GM23338 (cell line): ENCODE measurements at regions not wholly inside any gene's neighbourhood (a gene's known extent, or its start where the extent isn't known, plus 50 kb on each side); places are given as distances from the start of the nearest gene placed in this dataset.

Experiments used
- ATAC-seq: fragments of 200-7000 bp; cut with Tn5 transposase; 3 replicates; pipeline ENCODE4 v1.9.1; 2020
- DNase-seq: peaks from one replicate; pipeline ENCODE4 v3.0.0-alpha.2; 2015; ENCODE audit warnings: low spot score
- H2AFZ ChIP-seq: fragments of 200-600 bp; sonication (generic); 2 replicates; pipeline ENCODE4 v1.8.0; 2016; ENCODE audit warnings: antibody characterized with exemption, mild to moderate bottlenecking, moderate library complexity
- H3F3A ChIP-seq: fragments of 200-600 bp; sonication (generic); replicated peaks from 2 replicates; pipeline ENCODE4 v1.8.0; 2017; ENCODE audit warnings: antibody characterized with exemption, mixed run types, low read depth
- H3K27ac ChIP-seq: fragments of 200-600 bp; sonication (generic); 2 replicates; pipeline ENCODE4 v1.6.1; 2016; ENCODE audit warnings: low read depth
- H3K27me3 ChIP-seq: fragments of 200-600 bp; sonication (generic); 2 replicates; pipeline ENCODE4 v1.8.0; 2016; ENCODE audit warnings: mild to moderate bottlenecking, mixed run types, moderate library complexity; ENCODE audit not compliant: insufficient read depth
- H3K36me3 ChIP-seq: fragments of 200-600 bp; sonication (generic); 2 replicates; pipeline ENCODE4 v1.8.0; 2016; ENCODE audit warnings: mild to moderate bottlenecking; ENCODE audit not compliant: insufficient read depth
- H3K4me1 ChIP-seq: fragments of 200-600 bp; sonication (generic); 2 replicates; pipeline ENCODE4 v1.8.0; 2016; ENCODE audit warnings: mild to moderate bottlenecking, moderate library complexity; ENCODE audit not compliant: insufficient read depth
- H3K4me2 ChIP-seq: fragments of 200-600 bp; sonication (generic); 2 replicates; pipeline ENCODE4 v1.7.1; 2017; ENCODE audit warnings: mixed run types
- H3K4me3 ChIP-seq: fragments of 200-600 bp; sonication (generic); 2 replicates; pipeline ENCODE4 v1.6.1; 2016; ENCODE audit warnings: mixed run types
- H3K79me2 ChIP-seq: fragments of 200-600 bp; sonication (generic); replicated peaks from 2 replicates; pipeline ENCODE4 v1.8.0; 2017; ENCODE audit warnings: mild to moderate bottlenecking; ENCODE audit not compliant: insufficient read depth
- H3K9me2 ChIP-seq: fragments of 200-600 bp; sonication (generic); 2 replicates; pipeline ENCODE4 v1.8.0; 2017; ENCODE audit not compliant: insufficient read depth
- H4K20me1 ChIP-seq: fragments of 200-600 bp; sonication (generic); replicated peaks from 2 replicates; pipeline ENCODE4 v1.8.0; 2017; ENCODE audit warnings: mild to moderate bottlenecking; ENCODE audit not compliant: insufficient read depth
- H3K27ac Mint-ChIP-seq: 2 replicates; pipeline ENCODE4 v1.8.0; 2020; ENCODE audit warnings: inconsistent platforms, mild to moderate bottlenecking, moderate library complexity, mixed read lengths
- H3K27me3 Mint-ChIP-seq: 3 replicates; pipeline ENCODE4 v1.8.0; 2022; ENCODE audit warnings: low read depth, mild to moderate bottlenecking, moderate library complexity, mixed read lengths, inconsistent platforms; ENCODE audit not compliant: insufficient read depth, poor library complexity
- H3K36me3 Mint-ChIP-seq: 3 replicates; pipeline ENCODE4 v1.8.0; 2021; ENCODE audit warnings: low read depth, mild to moderate bottlenecking, inconsistent platforms, moderate library complexity, mixed read lengths
- H3K4me1 Mint-ChIP-seq: 3 replicates; pipeline ENCODE4 v1.8.0; 2020; ENCODE audit warnings: mild to moderate bottlenecking, inconsistent platforms, mixed read lengths
- H3K4me3 Mint-ChIP-seq: 3 replicates; pipeline ENCODE4 v1.8.0; 2021; ENCODE audit warnings: moderate library complexity, mild to moderate bottlenecking, inconsistent platforms, mixed read lengths
- H3K9me3 Mint-ChIP-seq: 3 replicates; pipeline ENCODE4 v1.8.0; 2020; ENCODE audit warnings: moderate library complexity, mild to moderate bottlenecking, inconsistent platforms, mixed read lengths
- CREB1 ChIP-seq: fragments of 250-450 bp; sonication (Bioruptor Pico); IDR thresholded peaks from 2 replicates; pipeline ENCODE4 v1.5.0; 2020; ENCODE audit warnings: low read depth, mild to moderate bottlenecking, moderate library complexity
- EZH2 ChIP-seq: fragments of 200-600 bp; sonication (generic); IDR thresholded peaks from one replicate; pipeline ENCODE4 v1.8.0; 2017; ENCODE audit warnings: antibody characterized with exemption, mild to moderate bottlenecking, low read depth; ENCODE audit not compliant: unreplicated experiment
- JUNB ChIP-seq: IDR thresholded peaks from one replicate; pipeline ENCODE4 v1.6.1; 2016; ENCODE audit warnings: antibody characterized with exemption; ENCODE audit not compliant: unreplicated experiment
- STAT1 ChIP-seq: IDR thresholded peaks from one replicate; pipeline ENCODE4 v1.6.1; 2016; ENCODE audit warnings: antibody characterized with exemption; ENCODE audit not compliant: unreplicated experiment
- ZNF114 ChIP-seq: fragments of 250-450 bp; sonication (Bioruptor Pico); IDR thresholded peaks from 2 replicates; pipeline ENCODE4 v1.5.0; 2020; ENCODE audit warnings: mild to moderate bottlenecking, moderate library complexity
- ZNF331 ChIP-seq: fragments of 250-450 bp; sonication (Bioruptor Pico); IDR thresholded peaks from 2 replicates; pipeline ENCODE4 v1.5.0; 2020; ENCODE audit warnings: low read depth, mild to moderate bottlenecking, moderate library complexity
- TF ChIP-seq, protein P1 (sequence below): IDR thresholded peaks from 2 replicates; pipeline ENCODE4 v1.6.1; 2016; ENCODE audit warnings: antibody characterized with exemption
- TF ChIP-seq, protein P2 (sequence below): fragments of 250-450 bp; sonication (Bioruptor Pico); IDR thresholded peaks from 2 replicates; pipeline ENCODE4 v1.5.0; 2020; ENCODE audit warnings: mild to moderate bottlenecking, moderate library complexity

DNA sequence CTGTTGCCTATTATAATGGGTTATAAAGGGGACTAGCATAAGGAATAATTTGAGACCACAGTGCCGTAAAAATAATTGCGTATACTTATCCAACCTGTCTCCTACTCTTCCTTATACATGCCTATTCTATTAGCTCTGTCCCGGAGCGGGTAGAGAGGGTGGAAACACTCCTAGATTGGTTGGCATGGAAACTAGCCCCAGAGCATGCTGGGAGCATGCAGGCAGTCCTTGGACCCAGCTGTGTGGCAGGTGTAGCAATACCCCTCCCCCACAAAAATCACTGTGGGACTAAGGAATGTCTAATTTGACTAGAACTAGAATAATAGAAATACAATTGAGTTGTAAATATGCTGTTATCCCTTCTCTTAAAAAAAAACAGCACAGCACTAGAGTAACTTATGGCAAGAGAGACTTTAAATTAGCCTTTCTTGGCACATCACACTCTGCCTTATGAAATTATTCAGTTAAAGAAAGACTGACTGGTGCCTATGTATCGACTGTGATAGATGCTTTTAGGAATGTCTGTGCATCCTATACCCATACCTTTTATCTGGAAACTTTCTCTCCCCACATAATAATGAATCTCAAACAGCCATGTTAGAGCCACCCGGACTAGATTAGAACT is 244.0 kb upstream of the DAAM1 start (continued):
- TF ChIP-seq, protein P1, sequence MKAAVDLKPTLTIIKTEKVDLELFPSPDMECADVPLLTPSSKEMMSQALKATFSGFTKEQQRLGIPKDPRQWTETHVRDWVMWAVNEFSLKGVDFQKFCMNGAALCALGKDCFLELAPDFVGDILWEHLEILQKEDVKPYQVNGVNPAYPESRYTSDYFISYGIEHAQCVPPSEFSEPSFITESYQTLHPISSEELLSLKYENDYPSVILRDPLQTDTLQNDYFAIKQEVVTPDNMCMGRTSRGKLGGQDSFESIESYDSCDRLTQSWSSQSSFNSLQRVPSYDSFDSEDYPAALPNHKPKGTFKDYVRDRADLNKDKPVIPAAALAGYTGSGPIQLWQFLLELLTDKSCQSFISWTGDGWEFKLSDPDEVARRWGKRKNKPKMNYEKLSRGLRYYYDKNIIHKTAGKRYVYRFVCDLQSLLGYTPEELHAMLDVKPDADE: no peak
- no peak for TF ChIP-seq STAT1

DNA sequence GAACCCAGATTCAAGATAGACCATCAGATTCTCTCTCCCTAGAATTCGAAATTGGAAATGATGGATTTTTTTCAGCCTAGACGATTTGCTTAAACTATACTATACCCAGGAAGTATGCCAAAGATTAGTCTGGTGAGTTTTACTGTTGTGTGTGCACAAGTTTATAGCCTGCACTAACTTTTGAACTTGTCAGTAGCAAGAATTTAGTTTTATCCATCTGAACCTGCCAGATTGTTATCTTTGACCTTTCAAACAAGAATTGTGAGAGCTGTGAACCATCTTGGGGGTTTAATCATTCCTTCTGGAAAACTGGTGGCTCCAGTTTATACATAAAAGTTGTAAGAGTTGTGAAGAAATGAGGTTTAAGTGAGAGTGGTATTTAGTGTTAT is 243.5 kb upstream of the DAAM1 start:
- H3K4me1 Mint-ChIP-seq: peaks cover 11% of the 10 kb centered on the region
- H3K36me3 Mint-ChIP-seq: no peaks in the 10 kb centered on the region; the same call in 2 of the 3 replicates
- Histone ChIP-seq H3K27ac (no peak overlapping the region), H3K4me3 (no peak overlapping the region), H4K20me1 (no peaks in the 10 kb centered on the region), H2AFZ (no peak overlapping the region), H3K4me1 (peaks cover 5% of the 10 kb centered on the region; the same call in 1 of the 2 replicates), H3K9me2 (no peaks in the 10 kb centered on the region), H3K4me2 (no peak overlapping the region), H3K36me3 (no peaks in the 10 kb centered on the region), H3K27me3 (no peaks in the 10 kb centered on the region), H3K79me2 (no peaks in the 10 kb centered on the region), H3F3A (no peaks in the 10 kb centered on the region)
- TF ChIP-seq, protein P2, sequence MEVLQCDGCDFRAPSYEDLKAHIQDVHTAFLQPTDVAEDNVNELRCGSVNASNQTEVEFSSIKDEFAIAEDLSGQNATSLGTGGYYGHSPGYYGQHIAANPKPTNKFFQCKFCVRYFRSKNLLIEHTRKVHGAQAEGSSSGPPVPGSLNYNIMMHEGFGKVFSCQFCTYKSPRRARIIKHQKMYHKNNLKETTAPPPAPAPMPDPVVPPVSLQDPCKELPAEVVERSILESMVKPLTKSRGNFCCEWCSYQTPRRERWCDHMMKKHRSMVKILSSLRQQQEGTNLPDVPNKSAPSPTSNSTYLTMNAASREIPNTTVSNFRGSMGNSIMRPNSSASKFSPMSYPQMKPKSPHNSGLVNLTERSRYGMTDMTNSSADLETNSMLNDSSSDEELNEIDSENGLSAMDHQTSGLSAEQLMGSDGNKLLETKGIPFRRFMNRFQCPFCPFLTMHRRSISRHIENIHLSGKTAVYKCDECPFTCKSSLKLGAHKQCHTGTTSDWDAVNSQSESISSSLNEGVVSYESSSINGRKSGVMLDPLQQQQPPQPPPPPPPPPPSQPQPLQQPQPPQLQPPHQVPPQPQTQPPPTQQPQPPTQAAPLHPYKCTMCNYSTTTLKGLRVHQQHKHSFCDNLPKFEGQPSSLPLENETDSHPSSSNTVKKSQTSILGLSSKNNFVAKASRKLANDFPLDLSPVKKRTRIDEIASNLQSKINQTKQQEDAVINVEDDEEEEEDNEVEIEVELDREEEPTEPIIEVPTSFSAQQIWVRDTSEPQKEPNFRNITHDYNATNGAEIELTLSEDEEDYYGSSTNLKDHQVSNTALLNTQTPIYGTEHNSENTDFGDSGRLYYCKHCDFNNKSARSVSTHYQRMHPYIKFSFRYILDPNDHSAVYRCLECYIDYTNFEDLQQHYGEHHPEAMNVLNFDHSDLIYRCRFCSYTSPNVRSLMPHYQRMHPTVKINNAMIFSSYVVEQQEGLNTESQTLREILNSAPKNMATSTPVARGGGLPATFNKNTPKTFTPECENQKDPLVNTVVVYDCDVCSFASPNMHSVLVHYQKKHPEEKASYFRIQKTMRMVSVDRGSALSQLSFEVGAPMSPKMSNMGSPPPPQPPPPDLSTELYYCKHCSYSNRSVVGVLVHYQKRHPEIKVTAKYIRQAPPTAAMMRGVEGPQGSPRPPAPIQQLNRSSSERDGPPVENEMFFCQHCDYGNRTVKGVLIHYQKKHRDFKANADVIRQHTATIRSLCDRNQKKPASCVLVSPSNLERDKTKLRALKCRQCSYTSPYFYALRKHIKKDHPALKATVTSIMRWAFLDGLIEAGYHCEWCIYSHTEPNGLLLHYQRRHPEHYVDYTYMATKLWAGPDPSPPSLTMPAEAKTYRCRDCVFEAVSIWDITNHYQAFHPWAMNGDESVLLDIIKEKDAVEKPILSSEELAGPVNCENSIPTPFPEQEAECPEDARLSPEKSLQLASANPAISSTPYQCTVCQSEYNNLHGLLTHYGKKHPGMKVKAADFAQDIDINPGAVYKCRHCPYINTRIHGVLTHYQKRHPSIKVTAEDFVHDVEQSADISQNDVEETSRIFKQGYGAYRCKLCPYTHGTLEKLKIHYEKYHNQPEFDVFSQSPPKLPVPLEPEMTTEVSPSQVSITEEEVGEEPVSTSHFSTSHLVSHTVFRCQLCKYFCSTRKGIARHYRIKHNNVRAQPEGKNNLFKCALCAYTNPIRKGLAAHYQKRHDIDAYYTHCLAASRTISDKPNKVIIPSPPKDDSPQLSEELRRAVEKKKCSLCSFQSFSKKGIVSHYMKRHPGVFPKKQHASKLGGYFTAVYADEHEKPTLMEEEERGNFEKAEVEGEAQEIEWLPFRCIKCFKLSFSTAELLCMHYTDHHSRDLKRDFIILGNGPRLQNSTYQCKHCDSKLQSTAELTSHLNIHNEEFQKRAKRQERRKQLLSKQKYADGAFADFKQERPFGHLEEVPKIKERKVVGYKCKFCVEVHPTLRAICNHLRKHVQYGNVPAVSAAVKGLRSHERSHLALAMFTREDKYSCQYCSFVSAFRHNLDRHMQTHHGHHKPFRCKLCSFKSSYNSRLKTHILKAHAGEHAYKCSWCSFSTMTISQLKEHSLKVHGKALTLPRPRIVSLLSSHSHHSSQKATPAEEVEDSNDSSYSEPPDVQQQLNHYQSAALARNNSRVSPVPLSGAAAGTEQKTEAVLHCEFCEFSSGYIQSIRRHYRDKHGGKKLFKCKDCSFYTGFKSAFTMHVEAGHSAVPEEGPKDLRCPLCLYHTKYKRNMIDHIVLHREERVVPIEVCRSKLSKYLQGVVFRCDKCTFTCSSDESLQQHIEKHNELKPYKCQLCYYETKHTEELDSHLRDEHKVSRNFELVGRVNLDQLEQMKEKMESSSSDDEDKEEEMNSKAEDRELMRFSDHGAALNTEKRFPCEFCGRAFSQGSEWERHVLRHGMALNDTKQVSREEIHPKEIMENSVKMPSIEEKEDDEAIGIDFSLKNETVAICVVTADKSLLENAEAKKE (CRISPR knock-in tag): no peak
- TF ChIP-seq EZH2 (no peak), STAT1 (no peak), CREB1 (no peak), ZNF114 (CRISPR knock-in tag) (no peak), JUNB (no peak), ZNF331 (CRISPR knock-in tag) (no peak)
- TF ChIP-seq, protein P1: no peak
- no peaks in the 10 kb centered on the region for H3K9me3 Mint-ChIP-seq
- H3K27ac Mint-ChIP-seq: no peak overlapping the region
- no peak overlapping the region for H3K4me3 Mint-ChIP-seq
- H3K27me3 Mint-ChIP-seq: peaks cover 2% of the 10 kb centered on the region
- ATAC-seq (no peak), DNase-seq (no peak)
